Adrenal gland (tissue), 9 donors: ENCODE measurements at regions not wholly inside any gene's neighbourhood (a gene's known extent, or its start where the extent isn't known, plus 50 kb on each side); places are given as distances from the start of the nearest gene placed in this dataset.

ENCODE experiments used
- DNase-seq, 7 donors: peaks; one replicate each; pipeline ENCODE4 v3.0.0-alpha.2; 2019 to 2020
- H3K27ac ChIP-seq, 5 donors: fragments of 200-600 bp; sonication (generic) in 4 of 5; 1 replicate in 3 of 5; 2 replicates in 2 of 5; pipeline versions ENCODE4 v1.5.1 to v1.8.0; 2016 to 2020; ENCODE audit warnings: mild to moderate bottlenecking in 1 of 5
- H3K27me3 ChIP-seq: fragments of 200-600 bp; 2 replicates; pipeline ENCODE4 v1.8.0; 2021
- H3K36me3 ChIP-seq, 2 donors: fragments of 200-600 bp; replicated peaks in 1 of 2; 1 replicate in 1 of 2; 2 replicates in 1 of 2; pipeline versions ENCODE4 v1.5.1 to v1.8.0; 2018 to 2022
- H3K4me1 ChIP-seq, 2 donors: fragments of 200-600 bp; replicated peaks in 1 of 2; 1 replicate in 1 of 2; 2 replicates in 1 of 2; pipeline versions ENCODE4 v1.5.1 to v1.8.0; 2018 to 2021
- H3K4me3 ChIP-seq, 4 donors: fragments of 200-600 bp; sonication (generic) in 3 of 4; one replicate each; pipeline ENCODE4 v1.5.1; 2016 to 2018
- H3K9me3 ChIP-seq, 3 donors: fragments of 200-600 bp; sonication (generic) in 1 of 3; replicated peaks in 1 of 3; 1 replicate in 2 of 3; 2 replicates in 1 of 3; pipeline versions ENCODE4 v1.5.1 to v1.8.0; 2016 to 2021
- CTCF ChIP-seq, 6 experiments: fragments of 450-650 bp in 4 of 6; fragments of 200-600 bp in 2 of 6; sonication (generic) in 1 of 6; IDR thresholded peaks; 1 replicate in 5 of 6; 2 replicates in 1 of 6; pipeline versions ENCODE4 v1.5.1 to v1.8.0; 2016 to 2021; ENCODE audit warnings: antibody characterized with exemption in 6 of 6, mild to moderate bottlenecking in 2 of 6, moderate library complexity in 1 of 6
- POLR2A ChIP-seq, 2 donors: fragments of 450-650 bp; IDR thresholded peaks; one replicate each; pipeline ENCODE4 v1.6.1; 2017; ENCODE audit warnings: antibody characterized with exemption in 2 of 2, mild to moderate bottlenecking in 2 of 2, moderate library complexity in 1 of 2
- WGBS, 4 donors: extraction: QIAGEN DNeasy Blood & Tissue Kit in 2 of 4; methylation state at CpG; one replicate each; pipeline versions ENCODE4 v1.1.5 to v1.1.7; 2013 to 2017; 5-methylcytosine and 5-hydroxymethylcytosine counted together
- intact Hi-C, 2 donors: fragments of 100-400 bp; cut with DNase I; formaldehyde crosslinking; loops; one replicate each; pipeline versions ENCODE4 v1.14.1 to v1.15.0; 2022 to 2023
- donor health status: healthy with polysubstance abuse.
- donor health status: Bipolar disorder and iron deficiency.
- donor health status: DM: yes; HTN: yes; CAD: no.
- donor health status: DM: no; HTN: no; CAD: no.
- donor health status: DM: no; HTN: no; CAD: no.

- Histone ChIP-seq H3K9me3 (no peaks in the 10 kb centered on the region), H3K4me1 (no peaks in the 10 kb centered on the region), H3K4me3 (no peak overlapping the region), H3K36me3 (no peaks in the 10 kb centered on the region), H3K27me3 (no peaks in the 10 kb centered on the region), H3K27ac (no peak overlapping the region)
- WGBS, 4 donors: 49 to 63% (median 60%) methylated on average over 3 of the region's 3 CpGs
- DNase-seq: peak in 1 of 7 donors; percentile 9
- intact Hi-C loops: no loop called here
- TF ChIP-seq CTCF (IDR thresholded peaks at IDR 0.05) (no peak), POLR2A (IDR thresholded peaks at IDR 0.05) (no peak)
These were observed 647.5 kb downstream of the TYW1 start for GRCh38 chr7:67644151-67644550.

GRCh38 chr7:67652937-67653336 is 656.3 kb downstream of the TYW1 start:
- Histone ChIP-seq H3K27me3 (no peaks in the 10 kb centered on the region), H3K36me3 (no peaks in the 10 kb centered on the region), H3K4me3 (no peak overlapping the region), H3K27ac (no peak overlapping the region), H3K4me1 (no peaks in the 10 kb centered on the region), H3K9me3 (no peaks in the 10 kb centered on the region)
- 33 to 58% (median 42%) methylated on average over 2 of the region's 2 CpGs for WGBS, 4 donors
- intact Hi-C loops: no loop called here
- no peak for DNase-seq
- no peak for TF ChIP-seq POLR2A (IDR thresholded peaks at IDR 0.05)
- TF ChIP-seq CTCF (IDR thresholded peaks at IDR 0.05): no peak

GRCh38 chr7:67653856-67654454 is 657.3 kb downstream of the TYW1 start:
- Histone ChIP-seq H3K36me3 (no peaks in the 10 kb centered on the region), H3K27me3 (no peaks in the 10 kb centered on the region), H3K27ac (no peak overlapping the region), H3K4me1 (no peaks in the 10 kb centered on the region), H3K4me3 (no peak overlapping the region), H3K9me3 (no peaks in the 10 kb centered on the region)
- DNase-seq: no peak
- intact Hi-C loops: no loop called here
- WGBS, 4 donors: 61 to 83% (median 68%) methylated on average over 3 of the region's 3 CpGs
- TF ChIP-seq POLR2A (IDR thresholded peaks at IDR 0.05): no peak
- TF ChIP-seq CTCF (IDR thresholded peaks at IDR 0.05): no peak

GRCh38 chr7:67654642-67655041 is 658.0 kb downstream of the TYW1 start:
- Histone ChIP-seq H3K27me3 (no peaks in the 10 kb centered on the region), H3K4me1 (no peaks in the 10 kb centered on the region), H3K36me3 (no peaks in the 10 kb centered on the region), H3K4me3 (no peak overlapping the region), H3K27ac (no peak overlapping the region), H3K9me3 (no peaks in the 10 kb centered on the region)
- no peak for DNase-seq
- WGBS, 4 donors: 50 to 92% (median 90%) methylated on average over 1 of the region's 1 CpG
- TF ChIP-seq POLR2A (IDR thresholded peaks at IDR 0.05) (no peak), CTCF (IDR thresholded peaks at IDR 0.05) (no peak)
- intact Hi-C loops: no loop called here
